GM13977 (cell line): ENCODE measurements at regions not wholly inside any gene's neighbourhood (a gene's known extent, or its start where the extent isn't known, plus 50 kb on each side); places are given as distances from the start of the nearest gene placed in this dataset.

ENCODE experiments used
- DNase-seq: peaks from one replicate; pipeline ENCODE4 v3.0.0; 2012; ENCODE audit warnings: low spot score
- in situ Hi-C: fragments of 300-500 bp; cut with MboI; formaldehyde crosslinking; loops from one replicate; pipeline ENCODE4 v1.12.0; 2022; ENCODE audit warnings: low sequenced_read_pairs, low pct_unique_long_range_greater_than_20kb, mixed read lengths, inconsistent platforms; ENCODE audit not compliant: unreplicated experiment
- TF ChIP-seq, protein P1 (sequence below): IDR thresholded peaks from 2 replicates; pipeline ENCODE4 v1.5.1; 2012; ENCODE audit warnings: mild to moderate bottlenecking, control low read depth; ENCODE audit not compliant: insufficient read depth; ENCODE audit errors: extremely low read depth, missing control alignments

GRCh38 chr1:99185196-99185595 is 79.1 kb upstream of the PLPPR4 start:
- TF ChIP-seq, protein P1, sequence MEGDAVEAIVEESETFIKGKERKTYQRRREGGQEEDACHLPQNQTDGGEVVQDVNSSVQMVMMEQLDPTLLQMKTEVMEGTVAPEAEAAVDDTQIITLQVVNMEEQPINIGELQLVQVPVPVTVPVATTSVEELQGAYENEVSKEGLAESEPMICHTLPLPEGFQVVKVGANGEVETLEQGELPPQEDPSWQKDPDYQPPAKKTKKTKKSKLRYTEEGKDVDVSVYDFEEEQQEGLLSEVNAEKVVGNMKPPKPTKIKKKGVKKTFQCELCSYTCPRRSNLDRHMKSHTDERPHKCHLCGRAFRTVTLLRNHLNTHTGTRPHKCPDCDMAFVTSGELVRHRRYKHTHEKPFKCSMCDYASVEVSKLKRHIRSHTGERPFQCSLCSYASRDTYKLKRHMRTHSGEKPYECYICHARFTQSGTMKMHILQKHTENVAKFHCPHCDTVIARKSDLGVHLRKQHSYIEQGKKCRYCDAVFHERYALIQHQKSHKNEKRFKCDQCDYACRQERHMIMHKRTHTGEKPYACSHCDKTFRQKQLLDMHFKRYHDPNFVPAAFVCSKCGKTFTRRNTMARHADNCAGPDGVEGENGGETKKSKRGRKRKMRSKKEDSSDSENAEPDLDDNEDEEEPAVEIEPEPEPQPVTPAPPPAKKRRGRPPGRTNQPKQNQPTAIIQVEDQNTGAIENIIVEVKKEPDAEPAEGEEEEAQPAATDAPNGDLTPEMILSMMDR: no peak
- in situ Hi-C loops: loop anchor here (25.0 kb wide), 2 partner anchors 302 to 502 kb away; no protein-coding TSS in a partner anchor
- DNase-seq: no peak

GRCh38 chr1:99193431-99193830 is 70.9 kb upstream of the PLPPR4 start:
- no peak for DNase-seq
- in situ Hi-C loops: loop anchor here (25.0 kb wide), 2 partner anchors 294 to 494 kb away; no protein-coding TSS in a partner anchor

DNA sequence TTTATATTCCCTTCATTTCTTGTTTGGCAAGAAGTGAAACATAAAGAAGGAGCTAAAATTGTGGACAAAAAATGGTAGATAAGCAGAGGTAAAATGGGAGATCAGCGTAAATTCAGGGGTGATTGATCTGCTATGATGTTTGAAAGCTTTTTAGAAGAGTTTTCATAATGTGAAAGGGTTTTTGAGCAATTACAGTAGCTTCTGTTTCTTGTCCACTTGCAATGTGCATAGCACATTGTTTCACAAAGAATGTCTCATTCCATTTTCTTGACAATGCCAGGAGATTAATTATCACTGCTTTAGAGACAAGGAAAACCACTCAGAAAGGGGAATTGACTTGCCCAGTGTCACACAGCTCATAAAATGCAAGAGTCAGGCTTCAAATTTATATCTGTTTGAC is 65.9 kb upstream of the PLPPR4 start:
- no peak for DNase-seq
- in situ Hi-C loops: loop anchor here (25.0 kb wide), 2 partner anchors 289 to 489 kb away; no protein-coding TSS in a partner anchor
- TF ChIP-seq, protein P1: no peak

More at GRCh38 chr1:99193431-99193830, 70.9 kb upstream of the PLPPR4 start:
- TF ChIP-seq, protein P1: no peak

DNA sequence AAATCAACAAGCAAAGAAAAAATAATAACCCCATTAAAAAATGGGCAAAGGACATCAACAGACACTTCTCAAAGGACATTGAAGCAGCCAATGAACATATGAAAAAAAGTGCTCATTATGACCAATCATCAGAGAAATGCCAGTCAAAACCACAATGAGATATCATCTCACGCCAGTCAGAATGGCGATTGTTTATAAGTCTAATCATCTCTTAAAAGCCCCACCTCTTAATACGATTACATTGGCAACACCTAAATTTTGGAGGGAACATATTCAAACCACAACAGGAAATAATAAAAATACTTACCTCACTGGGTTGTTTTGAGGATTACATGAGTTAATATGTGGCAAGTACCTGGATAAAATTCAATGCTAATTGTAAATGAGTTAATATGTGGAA is 57.1 kb upstream of the PLPPR4 start:
- TF ChIP-seq, protein P1: no peak
- DNase-seq: no peak
- in situ Hi-C loops: no loop called here
